ENCODE measurements at regions not wholly inside any gene's neighbourhood (a gene's known extent, or its start where the extent isn't known, plus 50 kb on each side); places are given as distances from the start of the nearest gene placed in this dataset.

- H4K20me1 ChIP-seq (ENCODE audit: insufficient read depth, poor library complexity, severe bottlenecking), result no peaks in the 10 kb centered on the region
- no peak overlapping the region for H3K4me3 ChIP-seq
- no peaks in the 10 kb centered on the region for H3K4me1 ChIP-seq (ENCODE audit: insufficient read depth)
- H3K27me3 ChIP-seq, result no peaks in the 10 kb centered on the region
- H3K27ac ChIP-seq, result no peak overlapping the region
- H3K4me2 ChIP-seq, result no peak overlapping the region
- TF ChIP-seq CTCF (IDR thresholded peaks at IDR 0.05; ENCODE audit: poor library complexity) (no peak), EZH2 (IDR thresholded peaks at IDR 0.05; ENCODE audit: borderline replicate concordance) (no peak)
- no peaks in the 10 kb centered on the region for H3K9me3 ChIP-seq (ENCODE audit: low read depth)
- no peaks in the 10 kb centered on the region for H3K79me2 ChIP-seq
- no peak for DNase-seq (ENCODE audit: low spot score)
- H3K9me2 ChIP-seq (replicated peaks; ENCODE audit: insufficient read depth), result no peaks in the 10 kb centered on the region
- WGBS (ENCODE audit: low lambda C conversion rate, missing lambda C conversion rate), result 72% methylated on average over 3 of the region's 3 CpGs
- H2AFZ ChIP-seq, result no peak overlapping the region
- H3K36me3 ChIP-seq (replicated peaks; ENCODE audit: insufficient read depth, low read depth), result no peaks in the 10 kb centered on the region
Measured at GRCh38 chr13:47484548-47484947, 516.5 kb downstream of the SUCLA2 start.

GRCh38 chr13:47481536-47481935 is 519.5 kb downstream of the SUCLA2 start:
- no peaks in the 10 kb centered on the region for H3K27me3 ChIP-seq
- H3K4me2 ChIP-seq, result no peak overlapping the region
- TF ChIP-seq EZH2phosphoT487 (IDR thresholded peaks at IDR 0.05; ENCODE audit: low read depth, severe bottlenecking, unreplicated experiment) (no peak), EZH2 (IDR thresholded peaks at IDR 0.05; ENCODE audit: borderline replicate concordance) (no peak), CTCF (IDR thresholded peaks at IDR 0.05; ENCODE audit: poor library complexity) (no peak)
- H3K9me2 ChIP-seq (replicated peaks; ENCODE audit: insufficient read depth), result no peaks in the 10 kb centered on the region
- H3K79me2 ChIP-seq, result no peaks in the 10 kb centered on the region
- no peak overlapping the region for H2AFZ ChIP-seq
- no peaks in the 10 kb centered on the region for H3K4me1 ChIP-seq (ENCODE audit: insufficient read depth)
- no peaks in the 10 kb centered on the region for H3K9me3 ChIP-seq (ENCODE audit: low read depth)
- DNase-seq (ENCODE audit: low spot score), result no peak
- H3K36me3 ChIP-seq (replicated peaks; ENCODE audit: insufficient read depth, low read depth), result no peaks in the 10 kb centered on the region
- no peak overlapping the region for H3K27ac ChIP-seq
- no peaks in the 10 kb centered on the region for H4K20me1 ChIP-seq (ENCODE audit: insufficient read depth, poor library complexity, severe bottlenecking)
- H3K4me3 ChIP-seq, result no peak overlapping the region

- no peaks in the 10 kb centered on the region for H3K27me3 ChIP-seq
- H4K20me1 ChIP-seq (ENCODE audit: insufficient read depth, poor library complexity, severe bottlenecking), result no peaks in the 10 kb centered on the region
- 85% methylated on average over 3 of the region's 3 CpGs for WGBS (ENCODE audit: low lambda C conversion rate, missing lambda C conversion rate)
- no peaks in the 10 kb centered on the region for H3K9me3 ChIP-seq (ENCODE audit: low read depth)
- no peak overlapping the region for H3K4me3 ChIP-seq
- H3K27ac ChIP-seq, result no peak overlapping the region
- no peaks in the 10 kb centered on the region for H3K36me3 ChIP-seq (replicated peaks; ENCODE audit: insufficient read depth, low read depth)
- TF ChIP-seq CTCF (IDR thresholded peaks at IDR 0.05; ENCODE audit: poor library complexity) (no peak), EZH2phosphoT487 (IDR thresholded peaks at IDR 0.05; ENCODE audit: low read depth, severe bottlenecking, unreplicated experiment) (no peak), EZH2 (IDR thresholded peaks at IDR 0.05; ENCODE audit: borderline replicate concordance) (no peak)
- H3K4me2 ChIP-seq, result no peak overlapping the region
- H3K79me2 ChIP-seq, result no peaks in the 10 kb centered on the region
- no peaks in the 10 kb centered on the region for H3K9me2 ChIP-seq (replicated peaks; ENCODE audit: insufficient read depth)
- H2AFZ ChIP-seq, result no peak overlapping the region
- no peak for DNase-seq (ENCODE audit: low spot score)
- no peaks in the 10 kb centered on the region for H3K4me1 ChIP-seq (ENCODE audit: insufficient read depth)
Measured at GRCh38 chr13:47480951-47481350, 520.1 kb downstream of the SUCLA2 start.

GRCh38 chr13:47480121-47480520 is 521.0 kb downstream of the SUCLA2 start:
- Histone ChIP-seq H3K27me3 (no peaks in the 10 kb centered on the region), H3K9me3 (ENCODE audit: low read depth) (no peaks in the 10 kb centered on the region), H3K79me2 (no peaks in the 10 kb centered on the region), H2AFZ (no peak overlapping the region), H4K20me1 (ENCODE audit: insufficient read depth, poor library complexity, severe bottlenecking) (no peaks in the 10 kb centered on the region), H3K4me2 (no peak overlapping the region), H3K9me2 (replicated peaks; ENCODE audit: insufficient read depth) (no peaks in the 10 kb centered on the region), H3K36me3 (replicated peaks; ENCODE audit: insufficient read depth, low read depth) (no peaks in the 10 kb centered on the region), H3K27ac (no peak overlapping the region), H3K4me3 (no peak overlapping the region), H3K4me1 (ENCODE audit: insufficient read depth) (no peaks in the 10 kb centered on the region)
- WGBS (ENCODE audit: low lambda C conversion rate, missing lambda C conversion rate), result 78% methylated on average over 4 of the region's 4 CpGs
- no peak for TF ChIP-seq EZH2phosphoT487 (IDR thresholded peaks at IDR 0.05; ENCODE audit: low read depth, severe bottlenecking, unreplicated experiment)
- TF ChIP-seq EZH2 (IDR thresholded peaks at IDR 0.05; ENCODE audit: borderline replicate concordance), result no peak
- no peak for TF ChIP-seq CTCF (IDR thresholded peaks at IDR 0.05; ENCODE audit: poor library complexity)
- DNase-seq (ENCODE audit: low spot score), result no peak

Data from hepatocyte (in vitro differentiated cells).